Stimulated activated naive CD8-positive, alpha-beta T cell treated with anti-CD3 and anti-CD28 coated beads, Interleukin-15, amount 100 ng/mL, for 72 hours (primary cell): ENCODE measurements at regions not wholly inside any gene's neighbourhood (a gene's known extent, or its start where the extent isn't known, plus 50 kb on each side); places are given as distances from the start of the nearest gene placed in this dataset.
"Not testable (repeated sequence)": the region's sequence is repeated elsewhere in the genome, so short reads cannot be mapped to it uniquely, and the experiment has no call there.

Experiments
- ATAC-seq: fragments of 150-1000 bp; cut with Tn5 transposase; 2 replicates; pipeline ENCODE4 v1.10.0; 2021; ENCODE audit warnings: mild to moderate bottlenecking, moderate library complexity
- DNase-seq, 2 donors: peaks; one replicate each; pipeline ENCODE4 v3.0.0; 2021 to 2022
- H3K27ac Mint-ChIP-seq, 2 donors: one replicate each; pipeline ENCODE4 v1.8.0; 2022; ENCODE audit warnings: mild to moderate bottlenecking in 2 of 2, mixed read lengths in 2 of 2, moderate library complexity in 2 of 2
- H3K27me3 Mint-ChIP-seq: one replicate; pipeline ENCODE4 v1.8.0; 2022; ENCODE audit warnings: mixed read lengths
- H3K4me1 Mint-ChIP-seq: one replicate; pipeline ENCODE4 v1.8.0; 2022; ENCODE audit warnings: mild to moderate bottlenecking, mixed read lengths
- H3K4me3 Mint-ChIP-seq, 2 donors: one replicate each; pipeline ENCODE4 v1.8.0; 2022; ENCODE audit warnings: mild to moderate bottlenecking in 2 of 2, mixed read lengths in 2 of 2, moderate library complexity in 1 of 2
- H3K9me3 Mint-ChIP-seq, 2 donors: one replicate each; pipeline ENCODE4 v1.8.0; 2022; ENCODE audit warnings: mixed read lengths in 2 of 2

DNA sequence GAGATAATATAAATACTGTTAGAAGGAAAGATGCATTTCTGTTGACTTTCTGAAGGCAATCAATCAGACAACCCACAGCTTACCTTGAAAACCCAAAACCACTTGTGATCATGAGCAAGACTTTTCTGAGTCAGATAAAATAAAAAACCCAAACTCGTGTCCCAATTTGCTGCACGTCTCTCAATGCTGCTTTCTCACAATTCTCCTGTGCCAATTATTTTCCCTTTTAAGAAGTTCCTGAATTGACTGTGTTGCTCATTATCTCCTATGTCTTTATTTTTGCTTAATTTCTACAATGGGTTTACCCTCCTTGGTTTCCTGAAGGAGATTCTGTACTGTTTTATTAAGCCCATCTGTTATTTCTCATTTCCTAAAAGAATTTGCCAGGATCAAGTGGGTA lies 1891.9 kb upstream of the PCDH10 start:
- no peaks in the 10 kb centered on the region for H3K27me3 Mint-ChIP-seq
- no peak for ATAC-seq
- no peaks in the 10 kb centered on the region for H3K9me3 Mint-ChIP-seq
- no peaks in the 10 kb centered on the region for H3K4me1 Mint-ChIP-seq
- DNase-seq, result no peak
- H3K27ac Mint-ChIP-seq, result no peak overlapping the region
- H3K4me3 Mint-ChIP-seq, result no peak overlapping the region

GRCh38 chr4:131258361-131258760 lies 1890.7 kb upstream of the PCDH10 start:
- no peaks in the 10 kb centered on the region for H3K4me1 Mint-ChIP-seq
- ATAC-seq, result no peak
- no peak for DNase-seq
- no peak overlapping the region for H3K4me3 Mint-ChIP-seq
- no peaks in the 10 kb centered on the region for H3K27me3 Mint-ChIP-seq
- no peaks in the 10 kb centered on the region for H3K9me3 Mint-ChIP-seq
- H3K27ac Mint-ChIP-seq, result no peak overlapping the region

- no peak overlapping the region for H3K4me3 Mint-ChIP-seq
- H3K27me3 Mint-ChIP-seq, result no peaks in the 10 kb centered on the region
- ATAC-seq (no peak), DNase-seq (no peak)
- H3K9me3 Mint-ChIP-seq, result peaks cover 17 to 39% of the 10 kb centered on the region in 2 donors
- no peaks in the 10 kb centered on the region for H3K4me1 Mint-ChIP-seq
- H3K27ac Mint-ChIP-seq, result no peak overlapping the region
Observed at GRCh38 chr4:131288441-131288840, 1860.7 kb upstream of the PCDH10 start.

DNA sequence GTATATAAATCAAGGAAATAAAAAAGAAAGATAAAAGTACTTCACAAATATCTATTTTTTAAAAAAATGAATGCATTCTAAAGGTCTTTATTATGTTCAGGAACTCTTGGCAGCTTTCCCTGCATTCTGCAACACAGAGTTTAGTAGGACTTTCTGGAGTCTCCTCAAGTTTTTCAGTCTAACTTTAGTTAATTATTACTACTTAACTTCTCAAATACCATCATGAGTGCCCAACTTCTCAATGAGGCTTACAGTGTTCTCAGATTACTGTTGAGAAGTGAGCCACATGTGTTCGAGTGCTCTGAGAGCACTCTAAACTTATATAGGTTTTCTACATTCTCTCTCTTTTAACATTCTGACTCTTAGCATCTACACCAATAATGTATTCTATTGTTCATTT lies 1852.9 kb upstream of the PCDH10 start:
- H3K4me3 Mint-ChIP-seq, result no peak overlapping the region
- no peak for DNase-seq
- no peaks in the 10 kb centered on the region for H3K27me3 Mint-ChIP-seq
- ATAC-seq, result no peak
- H3K9me3 Mint-ChIP-seq, result peaks cover 12 to 21% of the 10 kb centered on the region in 2 donors
- no peaks in the 10 kb centered on the region for H3K4me1 Mint-ChIP-seq
- no peak overlapping the region for H3K27ac Mint-ChIP-seq

GRCh38 chr4:131302108-131302507 lies 1847.0 kb upstream of the PCDH10 start:
- Mint-ChIP-seq H3K4me3 (no peak overlapping the region), H3K9me3 (peaks cover 16 to 23% of the 10 kb centered on the region in 2 donors), H3K27me3 (no peaks in the 10 kb centered on the region), H3K4me1 (no peaks in the 10 kb centered on the region), H3K27ac (no peak overlapping the region)
- ATAC-seq, result no peak
- DNase-seq, result no peak

GRCh38 chr4:131304686-131305085 lies 1844.4 kb upstream of the PCDH10 start:
- no peaks in the 10 kb centered on the region for H3K4me1 Mint-ChIP-seq
- no peak overlapping the region for H3K27ac Mint-ChIP-seq
- H3K9me3 Mint-ChIP-seq, result peaks cover 16 to 23% of the 10 kb centered on the region in 2 donors
- no peak overlapping the region for H3K4me3 Mint-ChIP-seq
- ATAC-seq (no peak), DNase-seq (no peak)
- no peaks in the 10 kb centered on the region for H3K27me3 Mint-ChIP-seq

DNA sequence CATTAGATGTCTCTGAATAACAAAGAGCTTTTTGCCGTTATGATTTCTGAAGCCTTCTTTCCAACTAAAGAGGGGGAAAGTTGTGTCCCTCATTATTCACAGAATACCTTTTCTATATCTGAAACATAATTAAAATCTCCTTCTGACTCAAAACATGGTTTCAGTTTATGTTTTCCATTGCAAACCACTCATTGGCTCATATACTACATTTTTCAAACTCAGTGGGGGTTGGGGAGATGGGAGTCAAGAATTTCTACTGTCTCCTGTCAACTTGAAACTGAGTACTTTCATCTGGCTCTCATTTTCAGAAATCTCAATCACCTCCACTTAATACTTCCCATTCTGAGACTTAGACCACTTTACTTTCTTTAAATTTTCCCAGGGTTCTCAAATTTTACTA lies 1839.5 kb upstream of the PCDH10 start:
- H3K27me3 Mint-ChIP-seq, result no peaks in the 10 kb centered on the region
- H3K4me3 Mint-ChIP-seq, result no peak overlapping the region

GRCh38 chr4:131316086-131316485 lies 1833.0 kb upstream of the PCDH10 start:
- no peak overlapping the region for H3K4me3 Mint-ChIP-seq
- no peaks in the 10 kb centered on the region for H3K9me3 Mint-ChIP-seq
- no peak overlapping the region for H3K27ac Mint-ChIP-seq
- H3K27me3 Mint-ChIP-seq, result no peaks in the 10 kb centered on the region
- no peak for ATAC-seq
- no peaks in the 10 kb centered on the region for H3K4me1 Mint-ChIP-seq
- DNase-seq, result no peak

More for the DNA sequence above, 1839.5 kb upstream of the PCDH10 start:
- no peak overlapping the region for H3K27ac Mint-ChIP-seq
- DNase-seq (no peak), ATAC-seq (no peak)
- no peaks in the 10 kb centered on the region for H3K4me1 Mint-ChIP-seq
- peaks cover 2 to 3% of the 10 kb centered on the region in 2 donors for H3K9me3 Mint-ChIP-seq

- no peaks in the 10 kb centered on the region for H3K4me1 Mint-ChIP-seq
- ATAC-seq (no peak), DNase-seq (no peak)
Observed at GRCh38 chr4:131337936-131338335, 1811.2 kb upstream of the PCDH10 start.

DNA sequence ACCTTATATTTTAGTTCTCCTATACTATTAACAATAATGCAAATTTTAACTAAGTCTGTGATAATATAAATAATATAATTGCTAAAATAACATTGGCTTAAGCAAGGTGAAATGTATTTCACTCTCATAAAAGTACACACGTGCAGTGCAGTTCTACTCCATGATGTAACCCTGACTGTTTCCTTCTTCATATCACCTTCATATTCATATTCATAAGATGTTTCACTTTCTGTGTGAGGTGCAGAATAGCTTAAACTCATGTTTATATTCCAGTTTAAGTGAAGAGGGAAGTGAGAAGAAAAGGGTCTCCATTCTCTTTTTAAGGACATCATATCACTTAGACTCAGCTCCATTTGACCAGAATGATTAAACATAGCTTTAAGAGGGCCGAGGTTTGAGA lies 1810.0 kb upstream of the PCDH10 start:
- no peak for DNase-seq
- H3K27me3 Mint-ChIP-seq, result no peaks in the 10 kb centered on the region
- no peak for ATAC-seq
- no peak overlapping the region for H3K4me3 Mint-ChIP-seq
- H3K27ac Mint-ChIP-seq, result no peak overlapping the region
- H3K9me3 Mint-ChIP-seq, result no peaks in the 10 kb centered on the region
- H3K4me1 Mint-ChIP-seq, result no peaks in the 10 kb centered on the region

More at GRCh38 chr4:131337936-131338335, 1811.2 kb upstream of the PCDH10 start:
- Mint-ChIP-seq H3K27ac (no peak overlapping the region), H3K4me3 (no peak overlapping the region), H3K9me3 (no peaks in the 10 kb centered on the region), H3K27me3 (no peaks in the 10 kb centered on the region)

GRCh38 chr4:131344761-131345160 lies 1804.3 kb upstream of the PCDH10 start:
- Mint-ChIP-seq H3K4me3 (no peak overlapping the region), H3K27me3 (no peaks in the 10 kb centered on the region), H3K4me1 (no peaks in the 10 kb centered on the region), H3K9me3 (no peaks in the 10 kb centered on the region), H3K27ac (no peak overlapping the region)
- DNase-seq, result no peak
- no peak for ATAC-seq

DNA sequence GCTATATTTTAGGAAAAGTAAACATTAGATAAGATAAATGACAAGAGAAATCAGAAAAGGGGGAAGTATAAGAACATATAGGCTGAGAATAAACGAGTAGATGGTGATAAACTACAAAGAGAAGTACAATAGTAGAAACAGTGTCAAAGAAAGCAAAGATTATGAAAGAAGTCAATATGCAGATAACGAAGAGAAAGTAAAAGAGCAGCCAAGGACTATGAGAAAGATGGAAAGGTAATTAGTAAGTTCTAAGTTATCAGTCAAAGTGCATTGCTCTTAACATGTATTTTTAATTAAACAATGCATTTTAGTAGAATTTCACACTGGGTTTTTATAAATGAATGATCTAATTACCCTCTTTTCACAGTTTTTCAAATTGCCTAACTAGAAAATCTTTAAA lies 1801.3 kb upstream of the PCDH10 start:
- Mint-ChIP-seq H3K4me3 (no peak overlapping the region), H3K9me3 (no peaks in the 10 kb centered on the region), H3K27me3 (no peaks in the 10 kb centered on the region), H3K4me1 (no peaks in the 10 kb centered on the region), H3K27ac (no peak overlapping the region)
- DNase-seq (no peak), ATAC-seq (no peak)

DNA sequence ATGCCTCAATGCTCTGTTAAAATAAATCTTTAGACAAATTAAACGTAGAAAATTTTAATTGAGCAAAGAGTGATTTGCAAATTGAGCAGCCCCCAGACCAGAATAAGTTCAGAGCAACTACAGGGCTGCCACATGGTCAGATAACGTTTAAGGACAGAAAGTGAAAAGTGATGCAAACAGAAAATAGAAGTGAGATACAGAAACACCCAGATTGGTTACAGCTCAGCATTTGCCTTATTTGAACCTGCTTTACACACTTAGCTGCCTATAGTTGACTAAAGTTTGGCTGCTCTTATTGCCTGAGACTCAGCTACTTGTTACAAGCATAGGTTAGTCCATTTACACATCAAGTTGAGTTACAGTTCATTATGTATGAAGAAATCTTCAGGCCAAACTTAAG lies 1800.8 kb upstream of the PCDH10 start:
- no peak for DNase-seq
- Mint-ChIP-seq H3K4me3 (no peak overlapping the region), H3K27me3 (no peaks in the 10 kb centered on the region), H3K27ac (no peak overlapping the region), H3K9me3 (peaks cover 0 to 4% of the 10 kb centered on the region in 2 donors), H3K4me1 (no peaks in the 10 kb centered on the region)
- no peak for ATAC-seq

GRCh38 chr4:131352371-131352770 lies 1796.7 kb upstream of the PCDH10 start:
- H3K27ac Mint-ChIP-seq, H3K4me3 Mint-ChIP-seq, ATAC-seq, H3K27me3 Mint-ChIP-seq, H3K9me3 Mint-ChIP-seq, H3K4me1 Mint-ChIP-seq, DNase-seq: not testable (repeated sequence)

DNA sequence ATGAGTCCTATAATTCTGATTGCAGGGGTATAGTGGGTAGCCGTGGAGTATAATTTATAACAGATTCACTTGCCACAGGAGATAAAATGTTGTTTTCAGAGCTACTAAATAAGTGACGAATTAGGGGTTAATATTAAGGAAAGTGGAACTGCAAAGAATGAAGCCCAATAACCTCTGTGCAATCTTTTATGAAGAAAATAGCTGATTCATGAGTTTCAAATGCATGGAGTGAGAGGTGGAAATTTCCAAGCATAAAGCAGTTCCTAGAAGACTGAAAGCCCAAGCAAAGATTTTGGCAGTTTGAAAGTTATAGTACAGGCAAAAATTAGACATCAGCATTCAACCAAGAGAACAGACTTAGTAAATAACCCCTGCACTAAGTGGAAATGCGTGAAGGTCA lies 1782.4 kb upstream of the PCDH10 start:
- no peaks in the 10 kb centered on the region for H3K4me1 Mint-ChIP-seq
- H3K4me3 Mint-ChIP-seq, result no peak overlapping the region
- no peaks in the 10 kb centered on the region for H3K27me3 Mint-ChIP-seq
- no peak for ATAC-seq
- no peak overlapping the region for H3K27ac Mint-ChIP-seq
- no peak for DNase-seq
- peaks cover 0 to 4% of the 10 kb centered on the region in 2 donors for H3K9me3 Mint-ChIP-seq

GRCh38 chr4:131367441-131367840 lies 1781.7 kb upstream of the PCDH10 start:
- H3K27ac Mint-ChIP-seq, result no peak overlapping the region
- no peak for ATAC-seq
- H3K4me3 Mint-ChIP-seq, result no peak overlapping the region
- H3K9me3 Mint-ChIP-seq, result peaks cover 0 to 10% of the 10 kb centered on the region in 2 donors
- H3K4me1 Mint-ChIP-seq, result no peaks in the 10 kb centered on the region
- H3K27me3 Mint-ChIP-seq, result no peaks in the 10 kb centered on the region
- DNase-seq, result no peak

DNA sequence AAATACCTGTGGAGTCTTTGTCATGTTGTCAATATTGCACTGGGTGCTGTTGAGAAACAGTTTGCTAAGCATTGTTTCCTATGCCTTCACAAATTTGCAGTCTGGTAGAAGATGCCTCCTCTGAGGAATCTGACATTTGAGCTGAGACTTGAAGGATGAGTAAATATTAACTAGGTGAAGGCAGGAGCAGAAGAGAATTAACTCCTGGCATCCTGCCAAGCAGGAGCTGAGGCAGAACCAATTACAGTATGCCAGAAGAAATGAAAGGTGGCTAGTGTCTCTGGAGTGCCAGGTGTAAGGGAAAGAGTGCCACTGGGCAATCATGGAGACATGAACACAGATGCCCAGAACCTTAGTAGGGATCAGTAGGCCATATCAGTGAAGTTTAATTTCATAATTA lies 1778.2 kb upstream of the PCDH10 start:
- DNase-seq, result no peak

More for the DNA sequence above, 1778.2 kb upstream of the PCDH10 start:
- H3K4me1 Mint-ChIP-seq, result no peaks in the 10 kb centered on the region
- H3K27me3 Mint-ChIP-seq, result no peaks in the 10 kb centered on the region
- peaks cover 0 to 10% of the 10 kb centered on the region in 2 donors for H3K9me3 Mint-ChIP-seq
- no peak overlapping the region for H3K4me3 Mint-ChIP-seq
- H3K27ac Mint-ChIP-seq, result no peak overlapping the region
- ATAC-seq, result no peak
